HG02588 (cell line): ENCODE measurements at regions not wholly inside any gene's neighbourhood (a gene's known extent, or its start where the extent isn't known, plus 50 kb on each side); places are given as distances from the start of the nearest gene placed in this dataset.
A peak's percentile ranks its signal among the peaks of the same experiment; 100 is the strongest.

Source experiments
- ATAC-seq: cut with Tn5 transposase; IDR thresholded peaks from one replicate; pipeline ENCODE4 v1.9.1; 2021; ENCODE audit warnings: mild to moderate bottlenecking, moderate library complexity; ENCODE audit not compliant: unreplicated experiment

DNA sequence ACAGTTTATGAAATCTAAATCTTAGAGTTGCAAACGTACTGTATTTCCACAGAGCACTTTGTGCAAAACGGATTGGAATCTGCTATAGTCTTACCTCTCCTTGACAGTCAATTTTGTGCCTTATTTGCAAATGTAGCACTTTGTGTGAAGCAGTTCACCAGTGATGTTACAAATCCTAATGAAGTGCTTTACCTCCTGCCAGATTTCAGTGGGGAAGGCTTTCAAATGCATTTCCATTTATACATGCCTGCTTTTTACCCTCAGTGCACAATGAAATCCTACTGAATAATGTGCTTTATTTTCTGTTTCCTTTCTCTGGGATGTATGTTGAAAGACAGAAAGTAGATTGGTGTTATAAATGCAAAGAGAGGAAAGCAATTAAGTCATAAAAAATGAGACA, 2141.6 kb upstream of the C9orf72 start:
- ATAC-seq = no peak

DNA sequence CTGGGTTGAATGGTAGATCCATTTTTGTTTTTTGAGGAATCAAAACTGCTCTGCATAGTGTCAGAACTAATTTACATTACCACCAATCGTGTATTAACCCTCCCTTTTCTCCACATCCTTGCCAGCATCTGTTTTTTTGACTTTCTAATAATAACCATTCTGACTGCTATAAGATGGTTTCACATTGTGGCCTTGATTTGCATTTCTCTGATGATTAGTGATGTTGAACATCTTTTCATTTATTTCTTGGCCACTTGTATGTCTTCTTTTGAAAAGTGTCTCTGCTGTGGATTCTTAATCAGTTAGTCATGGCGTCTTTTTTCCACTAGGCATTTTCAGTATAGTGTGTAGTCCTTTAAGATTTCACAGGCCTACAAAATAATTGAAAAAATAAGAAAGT, 2144.3 kb upstream of the C9orf72 start:
- peak; percentile 55 for ATAC-seq

DNA sequence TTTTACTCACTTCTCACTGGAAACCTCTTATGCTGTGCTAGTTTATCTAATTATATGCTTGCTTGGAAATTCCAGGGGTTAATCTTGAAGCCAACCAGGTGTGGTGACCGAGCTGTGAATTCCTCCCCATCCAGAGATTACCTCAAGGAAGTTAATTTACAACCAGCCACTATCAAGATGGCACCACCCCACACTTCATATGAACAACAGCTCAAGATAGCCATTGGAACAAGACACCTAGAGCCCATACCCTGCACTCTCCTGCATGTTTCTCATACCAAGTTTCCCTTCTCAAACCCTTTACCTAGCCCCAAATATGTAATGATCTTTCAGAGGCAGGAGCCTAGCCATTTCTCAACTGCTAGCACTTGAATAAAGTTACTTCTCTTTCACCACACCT, 2156.9 kb upstream of the C9orf72 start:
- ATAC-seq = no peak

DNA sequence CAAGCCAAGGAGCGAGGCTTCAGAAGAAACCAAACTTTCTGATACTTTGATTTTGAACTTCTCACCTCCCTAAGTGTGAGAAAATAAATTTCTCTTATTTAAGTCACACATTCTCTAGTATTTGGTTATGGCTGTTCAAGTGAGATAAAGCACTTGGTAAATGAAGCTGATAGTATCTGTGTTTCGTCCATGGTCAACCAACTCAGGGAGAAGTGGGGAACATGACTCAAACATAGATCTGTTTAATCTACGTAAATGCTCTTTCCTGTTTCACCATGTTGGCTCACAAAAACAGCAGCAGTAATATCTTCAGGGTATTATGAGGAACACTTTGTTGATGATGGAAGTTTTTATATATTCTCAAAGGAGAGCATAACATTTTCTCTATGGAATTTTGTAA, 2167.2 kb upstream of the C9orf72 start:
- ATAC-seq = no peak

DNA sequence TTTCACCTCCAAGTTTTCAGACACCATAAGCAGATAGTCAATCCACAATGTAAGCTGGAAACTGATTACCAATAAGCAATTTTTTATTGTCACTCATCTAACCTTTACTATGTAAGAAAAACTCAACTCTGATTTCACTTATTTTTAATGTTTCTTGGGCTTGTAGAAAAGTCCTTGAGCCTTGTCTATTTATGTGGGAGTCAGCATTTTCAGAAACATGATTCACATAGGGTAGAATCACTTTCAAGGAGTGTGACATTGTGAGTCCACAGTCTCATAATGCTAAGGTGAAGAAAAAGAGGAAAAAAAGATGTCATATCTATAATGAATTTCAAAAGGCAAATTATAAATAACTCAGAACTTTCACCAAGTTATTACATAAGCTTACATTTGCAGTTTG, 2167.9 kb upstream of the C9orf72 start:
- no peak for ATAC-seq

GRCh38 chr9:29750062-29750461, 2176.8 kb upstream of the C9orf72 start:
- no peak for ATAC-seq

DNA sequence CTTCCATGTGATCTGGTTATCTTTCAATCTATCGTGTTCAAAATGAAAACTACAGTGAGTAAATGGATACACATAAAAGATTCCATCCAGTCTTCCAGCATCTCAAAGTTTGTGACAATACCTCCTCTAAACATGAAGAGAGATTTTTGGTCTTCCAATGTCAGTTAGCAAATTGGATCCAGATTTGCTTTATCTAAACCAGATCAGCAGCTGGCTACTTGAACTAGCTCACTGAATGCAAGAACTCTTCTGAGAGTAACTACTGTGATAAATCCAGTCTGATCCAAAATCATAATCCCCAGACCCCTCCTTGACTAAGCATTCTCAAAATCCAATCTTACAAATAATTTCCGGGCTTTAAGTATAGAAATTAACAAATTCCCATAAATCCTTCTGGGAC, 2177.9 kb upstream of the C9orf72 start:
- no peak for ATAC-seq

GRCh38 chr9:29753638-29754037, 2180.4 kb upstream of the C9orf72 start:
- no peak for ATAC-seq

DNA sequence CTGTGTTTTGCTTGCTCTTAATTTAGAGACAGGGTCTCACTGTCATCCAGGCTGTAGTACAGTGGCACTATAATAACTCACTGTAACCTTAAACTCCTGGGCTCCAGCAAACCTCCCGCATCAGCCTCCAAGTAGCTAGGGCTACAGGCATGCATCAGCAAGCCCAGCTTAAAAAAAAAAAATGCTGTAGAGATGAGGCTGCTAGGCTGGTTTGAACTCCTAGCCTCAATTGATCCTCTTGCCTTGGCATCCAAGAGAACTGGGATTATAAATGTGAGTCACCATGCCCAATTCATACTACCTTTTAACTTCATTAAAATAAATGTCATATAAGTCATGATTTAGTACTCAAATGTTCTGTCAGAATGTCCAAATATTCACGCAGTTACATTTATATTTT, 2195.7 kb upstream of the C9orf72 start:
- ATAC-seq = no peak

DNA sequence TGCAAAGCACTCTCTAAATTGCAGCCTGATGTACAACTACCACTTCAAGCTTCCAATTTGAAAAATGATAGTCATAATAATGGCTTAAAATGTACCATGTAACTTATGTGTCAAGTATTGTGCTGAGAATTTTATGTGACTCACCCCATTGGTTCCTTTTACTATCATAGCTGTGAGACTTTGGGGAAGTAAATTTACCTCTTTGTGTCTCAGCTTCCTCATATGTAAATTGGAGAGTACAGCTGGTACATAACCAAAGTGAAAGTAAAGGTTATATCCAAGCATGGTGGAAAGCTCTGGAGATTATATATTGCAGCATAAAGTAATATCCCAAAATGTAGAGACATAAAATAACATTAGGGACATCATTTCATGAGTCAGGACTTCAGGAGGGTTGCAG, 2200.4 kb upstream of the C9orf72 start:
- peak; percentile 83 for ATAC-seq

DNA sequence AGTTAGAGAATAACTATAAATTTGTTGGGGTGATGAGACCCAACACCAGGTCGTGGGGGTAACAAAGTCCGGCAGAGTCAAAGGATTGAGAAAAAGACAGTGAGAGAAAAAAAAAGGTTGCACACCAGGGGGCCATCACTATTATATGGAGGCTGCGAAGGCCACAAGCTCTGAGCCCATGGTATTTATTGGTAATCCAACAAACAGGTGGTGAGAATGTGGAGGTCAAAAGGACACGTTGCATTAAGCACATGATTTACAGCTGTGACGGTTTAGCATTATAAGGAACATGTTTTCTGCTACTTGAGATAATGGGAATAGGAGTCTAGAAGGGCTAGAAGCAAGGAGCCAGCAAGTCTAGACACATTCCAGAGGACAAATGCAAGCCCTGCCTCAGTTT, 2202.2 kb upstream of the C9orf72 start:
- no peak for ATAC-seq

DNA sequence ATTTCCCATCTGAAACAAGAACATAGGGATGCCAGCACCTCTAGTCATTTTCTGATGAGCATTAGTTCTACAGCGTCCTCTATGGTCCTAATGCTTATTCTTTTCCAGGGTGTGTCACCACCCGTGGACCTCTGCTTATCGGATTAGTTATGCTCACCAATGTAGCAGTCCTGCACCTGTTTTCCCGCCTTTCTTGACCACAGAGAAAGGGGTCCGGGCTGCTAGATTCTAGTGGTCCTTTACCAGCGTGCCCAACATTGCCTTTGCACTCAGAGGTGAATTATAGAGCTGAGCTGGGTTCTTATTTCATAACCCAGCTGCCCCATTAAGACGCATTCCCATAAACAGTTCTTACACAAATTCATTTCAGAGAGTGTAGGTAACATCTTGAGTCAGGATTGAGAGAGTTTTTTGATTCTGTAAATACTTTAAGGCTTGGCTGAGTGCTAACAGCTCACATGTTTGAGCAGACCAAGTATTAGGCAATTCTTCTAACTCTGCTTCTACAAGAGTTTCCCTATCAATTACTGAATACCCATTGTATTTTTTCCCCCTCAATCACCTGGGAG, 2205.1 kb upstream of the C9orf72 start:
- ATAC-seq = no peak

DNA sequence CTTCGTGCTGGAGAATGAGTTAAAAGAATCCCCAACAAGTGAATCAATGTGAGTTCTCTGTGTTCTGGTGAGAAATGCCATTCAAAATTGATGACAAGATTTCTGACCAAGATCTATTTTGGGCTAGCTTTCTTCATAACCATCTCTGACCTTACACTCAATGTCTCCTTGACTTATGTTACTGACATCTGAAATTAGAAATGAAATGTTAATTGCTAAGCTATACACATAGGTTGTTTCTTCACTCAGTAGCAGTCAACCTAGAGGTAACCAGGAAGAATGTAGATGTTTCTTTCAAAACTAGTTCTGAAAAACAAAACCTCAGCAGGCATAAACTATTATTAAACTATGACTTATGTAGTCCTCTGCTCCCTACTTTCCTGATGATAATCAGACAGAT, 2220.7 kb upstream of the C9orf72 start:
- ATAC-seq = no peak

DNA sequence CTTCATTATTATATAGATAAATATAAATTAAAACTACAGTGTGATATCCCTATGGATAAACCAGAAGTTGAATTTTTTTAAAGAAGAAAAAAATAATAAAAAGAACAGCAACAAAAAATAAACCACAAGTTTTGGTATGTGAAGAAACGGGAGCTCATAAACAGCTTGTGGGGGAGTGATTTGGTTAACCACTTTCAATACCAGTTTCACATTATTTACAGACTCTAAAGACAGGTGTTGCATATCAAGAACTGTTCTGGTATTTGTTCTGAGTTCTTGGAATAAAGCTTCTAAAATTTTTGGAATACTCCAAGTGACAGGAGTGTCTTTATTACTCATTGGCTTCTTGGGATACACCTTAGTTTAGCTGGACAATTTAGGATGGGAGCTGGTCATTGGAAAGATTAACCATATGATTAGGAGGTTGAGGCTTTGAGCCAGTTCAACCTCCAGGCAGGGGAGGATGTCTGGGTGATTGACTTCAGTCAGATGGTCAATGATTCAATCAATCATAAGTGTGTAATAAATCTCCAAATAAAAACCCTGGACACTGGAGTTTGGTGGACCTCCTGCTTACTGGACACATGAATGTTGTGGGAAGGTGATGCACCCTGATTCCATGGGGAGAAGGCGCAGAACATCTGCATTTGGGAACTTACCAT, 2223.1 kb upstream of the C9orf72 start:
- ATAC-seq = peak; percentile 89

DNA sequence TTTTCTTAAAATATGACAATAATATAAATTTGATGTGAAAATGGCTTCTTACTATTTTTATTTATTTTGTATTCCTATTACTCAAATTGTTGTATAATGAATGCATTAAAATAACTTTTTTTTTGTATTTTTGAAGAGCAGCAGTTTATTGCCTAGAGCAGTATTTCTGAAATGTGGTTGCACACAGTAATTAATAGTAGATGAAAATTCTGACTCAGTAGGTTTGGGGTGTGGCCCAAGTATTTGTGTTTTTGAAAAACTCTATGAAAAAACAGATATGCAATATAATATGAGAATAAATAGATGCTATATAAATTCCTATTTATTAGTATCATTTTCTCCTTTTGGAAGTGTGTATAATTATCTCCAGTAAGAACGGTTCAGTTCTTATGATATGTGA, 2225.3 kb upstream of the C9orf72 start:
- no peak for ATAC-seq

- ATAC-seq = no peak
These were observed 2225.9 kb upstream of the C9orf72 start for GRCh38 chr9:29799227-29799626.

GRCh38 chr9:29800821-29801220, 2227.5 kb upstream of the C9orf72 start:
- no peak for ATAC-seq

GRCh38 chr9:29802454-29802853, 2229.2 kb upstream of the C9orf72 start:
- no peak for ATAC-seq

DNA sequence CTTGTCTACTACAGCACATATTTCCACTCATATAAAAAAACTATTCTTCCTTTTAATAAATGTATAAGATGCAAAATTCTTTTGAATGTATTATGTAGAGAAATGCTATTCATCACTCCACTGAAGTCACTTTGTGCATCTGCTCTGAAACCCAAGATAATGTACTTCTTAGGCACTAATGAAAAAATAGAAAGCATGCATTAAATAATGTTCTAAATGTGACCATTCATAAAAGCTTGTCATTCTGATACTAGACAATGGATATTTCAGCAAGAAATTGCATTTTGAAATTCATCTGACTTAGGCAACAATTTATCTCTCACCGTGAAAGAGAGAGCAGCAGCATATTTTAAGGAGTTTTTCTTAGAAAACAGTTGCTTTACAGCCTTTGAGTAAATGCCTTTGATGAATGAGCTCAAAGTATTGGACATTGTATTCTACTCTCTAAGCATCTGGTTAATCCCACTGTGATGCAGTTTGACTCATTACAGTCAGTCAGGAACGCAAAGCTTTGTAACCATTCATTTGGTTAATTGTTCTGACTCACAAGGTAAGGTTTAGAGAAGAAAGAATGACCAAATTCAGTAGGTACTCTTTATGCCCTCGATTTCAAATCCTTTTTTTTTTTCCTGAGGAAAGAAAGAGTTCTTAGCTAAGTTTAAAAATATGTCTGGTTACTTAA, 2233.8 kb upstream of the C9orf72 start:
- ATAC-seq = no peak

- ATAC-seq = no peak
These were observed 2243.8 kb upstream of the C9orf72 start for GRCh38 chr9:29816954-29817703.

DNA sequence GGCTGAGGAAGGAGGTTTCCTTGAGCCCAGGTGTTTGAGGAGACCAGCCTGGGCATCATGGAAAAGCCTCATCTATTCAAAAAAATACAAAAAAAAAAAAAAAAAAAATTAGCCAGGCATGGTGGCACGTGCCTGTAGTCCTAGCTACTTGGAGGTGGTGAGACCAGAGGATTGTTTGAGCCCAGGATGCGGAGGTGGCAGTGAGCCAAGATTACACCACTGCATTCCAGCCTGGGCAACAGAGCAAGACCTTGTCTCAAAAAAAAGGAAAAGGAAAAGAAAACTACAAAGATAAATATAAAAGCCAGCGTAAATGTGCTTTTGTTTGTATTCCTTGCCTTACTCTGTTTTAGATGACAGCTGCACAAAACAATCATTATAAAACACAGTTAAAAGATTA, 2249.2 kb upstream of the C9orf72 start:
- ATAC-seq = no peak

GRCh38 chr9:29826421-29826820, 2253.1 kb upstream of the C9orf72 start:
- no peak for ATAC-seq
